Breast epithelium (tissue), 4 donors: ENCODE measurements at regions not wholly inside any gene's neighbourhood (a gene's known extent, or its start where the extent isn't known, plus 50 kb on each side); places are given as distances from the start of the nearest gene placed in this dataset.

ENCODE experiments used
- DNase-seq, 2 donors: peaks; one replicate each; pipeline ENCODE4 v3.0.0-alpha.2; 2019; ENCODE audit warnings: low spot score in 2 of 2
- H3K27ac ChIP-seq, 2 donors: fragments of 200-600 bp; sonication (generic) in 1 of 2; one replicate each; pipeline ENCODE4 v1.5.1; 2016 to 2019; ENCODE audit warnings: mild to moderate bottlenecking in 1 of 2
- H3K27me3 ChIP-seq, 2 donors: fragments of 200-600 bp; sonication (generic) in 1 of 2; one replicate each; pipeline versions ENCODE4 v1.5.1 to v1.6.0; 2017 to 2019; ENCODE audit warnings: control low read depth in 1 of 2, mild to moderate bottlenecking in 1 of 2
- H3K36me3 ChIP-seq: fragments of 200-600 bp; one replicate; pipeline ENCODE4 v1.5.1; 2019
- H3K4me1 ChIP-seq, 2 donors: fragments of 200-600 bp; sonication (generic); one replicate each; pipeline ENCODE4 v1.5.1; 2016 to 2019; ENCODE audit warnings: control low read depth in 1 of 2
- H3K4me3 ChIP-seq, 3 donors: fragments of 200-600 bp; sonication (generic); 1 replicate in 2 of 3; 2 replicates in 1 of 3; pipeline ENCODE4 v1.5.1; 2016 to 2019; ENCODE audit warnings: mild to moderate bottlenecking in 3 of 3, moderate library complexity in 2 of 3
- H3K9me3 ChIP-seq, 2 donors: fragments of 200-600 bp; sonication (generic) in 1 of 2; one replicate each; pipeline ENCODE4 v1.5.1; 2016 to 2019; ENCODE audit warnings: control low read depth in 1 of 2
- CTCF ChIP-seq, 3 donors: fragments of 450-650 bp; IDR thresholded peaks; one replicate each; pipeline ENCODE4 v1.5.1; 2016 to 2017; ENCODE audit warnings: antibody characterized with exemption in 3 of 3, mild to moderate bottlenecking in 3 of 3, moderate library complexity in 3 of 3
- POLR2A ChIP-seq: fragments of 450-650 bp; IDR thresholded peaks from one replicate; pipeline ENCODE4 v1.6.1; 2016; ENCODE audit warnings: antibody characterized with exemption, mild to moderate bottlenecking, moderate library complexity
- POLR2AphosphoS5 ChIP-seq, 3 donors: sonication (generic); formaldehyde crosslinking; IDR thresholded peaks; one replicate each; pipeline ENCODE4 v1.6.1; 2017; ENCODE audit warnings: antibody characterized with exemption in 3 of 3
- intact Hi-C: fragments of 100-400 bp; cut with DNase I; formaldehyde crosslinking; loops from one replicate; pipeline ENCODE4 v1.15.1; 2023; ENCODE audit warnings: low total_unique reads

GRCh38 chr4:116469582-116469981, 615.8 kb downstream of the TRAM1L1 start:
- TF ChIP-seq POLR2A (no peak), POLR2AphosphoS5 (IDR thresholded peaks at IDR 0.05) (no peak), CTCF (IDR thresholded peaks at IDR 0.05) (no peak)
- Histone ChIP-seq H3K27ac (no peak overlapping the region), H3K36me3 (no peaks in the 10 kb centered on the region), H3K4me1 (no peaks in the 10 kb centered on the region), H3K27me3 (no peaks in the 10 kb centered on the region), H3K9me3 (no peaks in the 10 kb centered on the region), H3K4me3 (no peak overlapping the region)
- intact Hi-C loops = no loop called here
- no peak for DNase-seq

GRCh38 chr4:116453127-116453526, 632.2 kb downstream of the TRAM1L1 start:
- Histone ChIP-seq H3K36me3 (no peaks in the 10 kb centered on the region), H3K27me3 (no peaks in the 10 kb centered on the region), H3K27ac (no peak overlapping the region), H3K9me3 (no peaks in the 10 kb centered on the region), H3K4me3 (no peak overlapping the region), H3K4me1 (no peaks in the 10 kb centered on the region)
- TF ChIP-seq POLR2A (no peak), POLR2AphosphoS5 (IDR thresholded peaks at IDR 0.05) (no peak), CTCF (IDR thresholded peaks at IDR 0.05) (no peak)
- intact Hi-C loops = no loop called here
- no peak for DNase-seq

GRCh38 chr4:116449764-116450163, 635.6 kb downstream of the TRAM1L1 start:
- no peaks in the 10 kb centered on the region for H3K4me1 ChIP-seq
- H3K9me3 ChIP-seq = no peaks in the 10 kb centered on the region
- intact Hi-C loops = no loop called here
- H3K27me3 ChIP-seq = no peaks in the 10 kb centered on the region
- no peak overlapping the region for H3K27ac ChIP-seq
- TF ChIP-seq CTCF (IDR thresholded peaks at IDR 0.05) (no peak), POLR2A (no peak), POLR2AphosphoS5 (IDR thresholded peaks at IDR 0.05) (no peak)
- peaks cover 5% of the 10 kb centered on the region for H3K36me3 ChIP-seq
- DNase-seq = no peak
- H3K4me3 ChIP-seq = no peak overlapping the region

- intact Hi-C loops = no loop called here
- DNase-seq = no peak
- TF ChIP-seq POLR2AphosphoS5 (IDR thresholded peaks at IDR 0.05) (no peak), POLR2A (no peak)
These were observed 641.3 kb downstream of the TRAM1L1 start for GRCh38 chr4:116444117-116444516.

GRCh38 chr4:116438981-116439729, 646.2 kb downstream of the TRAM1L1 start:
- TF ChIP-seq POLR2A (no peak), POLR2AphosphoS5 (IDR thresholded peaks at IDR 0.05) (no peak), CTCF (IDR thresholded peaks at IDR 0.05) (no peak)
- Histone ChIP-seq H3K4me3 (no peak overlapping the region), H3K9me3 (peaks cover 0 to 11% of the 10 kb centered on the region in 2 donors), H3K36me3 (no peaks in the 10 kb centered on the region), H3K27me3 (no peaks in the 10 kb centered on the region), H3K27ac (no peak overlapping the region), H3K4me1 (no peaks in the 10 kb centered on the region)
- intact Hi-C loops = no loop called here
- no peak for DNase-seq

More at GRCh38 chr4:116444117-116444516, 641.3 kb downstream of the TRAM1L1 start:
- Histone ChIP-seq H3K4me3 (no peak overlapping the region), H3K9me3 (peaks cover 0 to 11% of the 10 kb centered on the region in 2 donors), H3K27me3 (no peaks in the 10 kb centered on the region), H3K27ac (no peak overlapping the region), H3K36me3 (peaks cover 5% of the 10 kb centered on the region), H3K4me1 (no peaks in the 10 kb centered on the region)
